ENCODE measurements at regions not wholly inside any gene's neighbourhood (a gene's known extent, or its start where the extent isn't known, plus 50 kb on each side); places are given as distances from the start of the nearest gene placed in this dataset.

DNA sequence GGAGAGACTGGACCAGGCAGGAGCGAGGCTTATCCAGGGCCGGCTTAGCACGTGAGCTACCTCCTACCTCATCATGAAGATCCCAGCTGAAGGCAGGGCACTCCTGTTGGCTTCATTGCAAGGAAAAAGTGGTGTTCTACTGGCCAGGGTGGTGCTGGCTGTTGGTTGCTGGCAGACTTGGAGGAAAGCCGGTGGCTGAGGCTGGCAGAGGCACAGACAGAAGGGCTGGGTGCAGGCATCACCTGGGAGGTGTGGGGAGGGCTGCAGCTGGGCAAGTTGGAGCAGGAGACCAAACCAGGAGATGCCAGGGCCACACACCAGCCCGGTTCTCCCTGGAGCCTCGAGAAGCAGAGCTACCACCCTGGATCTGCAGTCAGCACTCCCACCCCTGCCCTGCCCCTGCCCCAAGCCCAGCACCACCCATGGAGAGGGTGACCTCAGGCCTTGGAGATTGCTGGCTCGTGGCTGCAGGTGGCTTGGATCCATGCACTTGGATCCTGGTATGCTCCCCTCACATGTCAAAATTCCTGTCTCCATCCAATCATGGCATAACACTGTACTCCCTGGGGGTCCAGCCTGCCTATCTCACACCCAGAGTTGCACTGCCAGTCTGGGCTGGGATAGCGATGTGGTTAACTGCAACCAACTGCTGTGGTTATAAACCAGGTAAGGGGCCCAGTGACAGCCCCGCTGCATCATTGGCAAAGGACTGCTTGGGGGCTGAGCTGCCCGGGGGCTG, 49.7 kb downstream of the GLI2 start:
- intact Hi-C loops (cut with micrococcal nuclease): no loop called here

GRCh38 chr2:120786038-120786960, 50.6 kb downstream of the GLI2 start:
- intact Hi-C loops (cut with micrococcal nuclease): no loop called here

DNA sequence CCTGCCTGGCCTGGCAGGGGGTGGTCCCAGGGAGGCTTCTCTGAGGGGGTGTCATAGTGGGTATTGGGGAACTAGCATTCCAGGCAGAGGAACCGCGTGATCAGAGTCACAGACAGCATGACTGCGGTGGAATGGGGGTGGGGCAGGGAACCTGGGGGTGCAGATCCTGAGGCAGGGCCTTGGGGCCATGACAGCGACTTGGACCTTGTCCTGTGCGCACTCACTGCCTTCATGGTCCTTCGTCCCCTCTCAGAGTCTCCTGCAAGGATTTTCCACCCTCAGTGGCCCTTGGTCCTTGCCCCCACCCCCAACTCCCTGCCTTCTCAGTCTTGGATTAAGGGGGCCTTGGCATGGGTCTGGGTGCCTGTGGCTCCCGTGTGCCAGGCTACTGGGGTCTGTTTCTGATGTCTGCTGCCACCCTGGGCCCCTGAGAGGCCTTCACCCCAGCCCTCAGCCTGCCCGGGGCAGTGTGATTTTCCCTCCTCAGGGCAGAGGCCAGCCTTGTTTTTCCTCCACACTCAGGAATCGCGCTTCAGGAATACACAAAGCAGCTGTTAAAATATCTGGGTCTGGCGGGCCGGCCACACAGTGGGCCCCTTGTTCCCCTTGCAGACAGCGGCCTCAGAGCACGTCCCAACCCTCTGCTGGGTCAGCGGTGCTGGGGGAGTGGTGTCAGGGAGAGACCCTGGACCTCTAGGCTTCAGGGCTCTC, 51.6 kb downstream of the GLI2 start:
- intact Hi-C loops (cut with micrococcal nuclease): no loop called here

DNA sequence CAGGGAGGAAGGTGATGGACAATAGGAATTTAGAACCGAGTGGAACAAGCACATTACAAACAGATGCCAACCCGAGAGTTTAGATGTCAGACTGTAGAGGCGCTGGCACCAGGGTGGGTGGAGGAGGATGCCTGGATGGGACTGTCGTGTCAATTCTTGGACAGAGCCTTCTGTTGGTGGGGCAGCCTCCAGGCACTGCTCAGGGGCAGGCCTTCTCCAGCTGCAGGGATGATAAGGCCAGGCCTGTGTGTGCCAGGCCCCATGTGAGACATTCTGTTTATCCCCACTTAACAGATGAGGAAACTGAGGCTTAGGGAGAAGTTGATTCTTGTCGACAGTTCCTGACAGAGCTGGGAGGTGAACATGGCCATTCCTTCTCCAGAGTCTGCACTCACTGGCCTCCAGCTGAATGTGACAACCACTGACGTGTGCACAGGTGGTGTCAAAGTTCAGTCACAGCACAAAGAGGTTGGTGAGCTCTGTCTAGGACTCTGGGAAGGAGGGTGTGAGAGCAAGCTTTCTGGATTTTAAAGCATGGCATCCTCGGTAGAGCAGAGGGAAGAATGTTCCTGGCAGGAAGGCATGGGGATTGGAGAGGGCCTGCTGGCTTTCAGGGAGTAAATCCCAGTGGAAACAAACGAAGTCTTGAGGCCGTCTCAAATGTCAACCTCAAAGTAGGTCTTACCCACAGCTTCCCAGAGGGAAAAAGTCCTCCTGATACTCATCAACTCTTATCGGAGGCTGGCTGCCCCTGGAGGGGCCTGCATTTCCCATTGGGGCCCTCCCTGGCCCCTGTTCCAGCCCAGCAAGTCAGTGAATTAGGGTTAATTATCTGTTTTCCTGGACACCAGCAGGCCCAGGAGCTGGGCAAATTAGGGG, 52.4 kb downstream of the GLI2 start:
- intact Hi-C loops (cut with micrococcal nuclease): no loop called here

DNA sequence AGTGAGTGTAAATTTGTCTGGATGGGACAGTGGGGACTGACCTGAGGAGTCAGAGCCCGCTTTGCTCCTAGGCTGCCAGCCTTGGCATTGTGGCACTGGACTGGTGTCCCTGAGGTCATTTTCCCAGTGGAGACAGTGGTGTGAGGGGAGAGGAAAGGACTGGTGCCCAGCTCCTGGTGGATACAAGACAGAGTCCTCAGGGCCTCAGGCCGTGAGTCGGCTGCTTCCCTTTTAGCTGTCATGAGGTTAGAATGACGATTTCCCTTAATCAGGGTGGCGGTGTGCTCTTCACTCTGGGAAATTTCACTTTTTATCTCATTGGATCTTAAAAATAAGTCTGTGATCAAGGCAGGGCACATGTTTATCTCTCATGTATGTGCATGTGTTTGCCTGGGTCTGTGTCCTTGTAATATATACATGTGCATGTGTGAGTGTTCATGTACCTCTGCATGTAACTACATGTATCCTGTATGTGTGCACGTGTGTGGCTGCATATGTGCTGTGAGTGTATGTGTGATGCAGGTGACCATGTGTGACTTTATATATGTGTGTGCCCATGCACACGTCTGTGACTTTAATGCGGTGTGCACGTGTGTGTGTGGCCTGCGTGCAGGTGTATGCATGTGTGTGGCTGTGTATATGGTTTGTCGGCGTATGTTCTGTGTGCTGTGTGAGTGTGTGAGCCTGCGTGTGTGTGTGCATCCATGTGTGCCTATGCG, 55.7 kb downstream of the GLI2 start:
- intact Hi-C loops (cut with micrococcal nuclease): no loop called here

DNA sequence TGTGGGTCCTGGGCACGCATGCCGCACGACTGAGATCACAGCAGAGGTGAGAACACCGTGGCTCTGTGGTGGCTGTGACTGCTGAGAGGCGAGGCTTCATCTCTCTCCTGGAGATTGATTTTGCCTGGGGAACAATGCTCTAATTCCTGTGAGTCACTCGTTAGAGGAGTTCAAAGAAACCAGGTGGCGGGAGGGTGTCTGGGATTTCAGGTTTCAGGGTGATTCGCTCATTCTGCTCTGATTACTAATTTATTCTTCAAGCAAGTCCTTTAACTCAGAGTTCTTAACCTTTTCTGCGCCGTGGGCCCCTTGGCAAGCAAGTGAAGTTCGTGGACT, 56.3 kb downstream of the GLI2 start:
- intact Hi-C loops (cut with micrococcal nuclease): no loop called here

DNA sequence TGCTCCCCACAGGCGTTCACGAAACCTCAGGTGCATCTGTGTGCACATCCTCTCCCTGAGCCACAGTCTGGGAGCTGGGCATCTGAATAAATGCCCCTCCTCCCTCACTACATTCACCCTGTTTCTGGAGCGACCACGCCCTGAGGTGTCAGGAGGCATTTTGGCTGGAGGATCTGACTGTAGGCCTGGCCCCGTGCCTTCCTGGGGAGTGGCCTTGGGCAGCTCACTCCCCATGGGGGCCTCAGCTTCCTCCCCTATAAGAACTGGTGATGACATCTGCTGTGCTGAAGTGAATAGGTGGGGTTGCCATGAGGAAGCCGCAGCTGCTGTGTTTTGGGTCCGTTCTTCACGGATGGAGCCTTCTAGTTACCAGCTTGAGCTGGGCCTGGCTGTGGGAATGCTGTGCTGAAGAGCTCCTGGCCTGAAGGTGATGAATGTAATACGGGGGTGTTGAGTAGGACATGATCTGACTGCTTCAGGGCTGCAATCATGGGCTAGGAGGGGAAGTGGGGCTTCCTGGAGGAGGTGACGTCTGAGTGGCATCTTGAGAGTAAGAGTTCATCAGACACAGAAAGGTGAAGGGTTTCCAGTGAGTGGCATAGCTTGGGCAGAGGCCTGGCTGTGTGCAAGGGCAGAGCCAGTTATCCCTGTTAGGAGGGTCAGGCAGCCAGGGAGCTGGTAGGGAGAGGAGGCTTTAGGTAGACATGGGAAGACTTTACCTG, 58.2 kb downstream of the GLI2 start:
- intact Hi-C loops (cut with micrococcal nuclease): no loop called here

DNA sequence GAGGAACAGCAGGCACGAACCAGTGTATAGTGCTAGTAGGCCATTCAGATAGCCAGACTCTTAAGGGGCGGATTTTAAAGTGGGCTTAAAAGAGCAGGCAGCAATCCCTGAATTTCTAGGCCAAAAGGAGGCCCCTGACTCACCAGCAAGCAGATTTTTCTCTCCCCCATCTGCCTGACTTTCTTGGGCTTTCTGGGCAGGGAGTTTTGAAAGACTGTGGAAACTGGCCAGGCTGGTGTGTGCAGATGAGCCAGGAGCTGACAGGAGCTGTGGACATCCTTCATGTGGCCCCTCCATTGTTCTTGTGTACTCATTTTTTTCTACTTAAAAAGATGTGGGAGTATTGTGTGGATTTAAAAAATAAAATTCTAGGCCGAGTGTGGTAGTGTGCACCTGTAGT, 59.0 kb downstream of the GLI2 start:
- intact Hi-C loops (cut with micrococcal nuclease): no loop called here

DNA sequence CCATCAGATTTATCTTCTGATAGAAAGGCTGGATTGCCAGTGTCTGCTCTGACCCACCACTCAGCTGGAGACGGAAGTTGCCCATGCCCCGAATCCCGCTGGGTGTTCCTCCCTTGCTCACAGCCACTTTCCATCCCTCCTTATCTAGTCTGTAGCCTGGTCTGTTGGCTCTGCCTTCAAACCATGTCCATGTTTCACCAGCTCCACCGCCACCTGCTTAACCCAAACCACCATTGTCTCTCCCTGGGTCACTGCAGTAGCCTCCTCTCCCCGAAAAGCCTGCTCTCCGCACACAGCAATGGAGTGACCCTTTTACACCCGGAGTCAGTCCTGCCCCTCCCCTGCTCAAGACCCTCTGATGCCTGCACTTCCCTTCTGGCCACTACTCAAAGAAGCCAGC, 60.4 kb downstream of the GLI2 start:
- intact Hi-C loops (cut with micrococcal nuclease): no loop called here

DNA sequence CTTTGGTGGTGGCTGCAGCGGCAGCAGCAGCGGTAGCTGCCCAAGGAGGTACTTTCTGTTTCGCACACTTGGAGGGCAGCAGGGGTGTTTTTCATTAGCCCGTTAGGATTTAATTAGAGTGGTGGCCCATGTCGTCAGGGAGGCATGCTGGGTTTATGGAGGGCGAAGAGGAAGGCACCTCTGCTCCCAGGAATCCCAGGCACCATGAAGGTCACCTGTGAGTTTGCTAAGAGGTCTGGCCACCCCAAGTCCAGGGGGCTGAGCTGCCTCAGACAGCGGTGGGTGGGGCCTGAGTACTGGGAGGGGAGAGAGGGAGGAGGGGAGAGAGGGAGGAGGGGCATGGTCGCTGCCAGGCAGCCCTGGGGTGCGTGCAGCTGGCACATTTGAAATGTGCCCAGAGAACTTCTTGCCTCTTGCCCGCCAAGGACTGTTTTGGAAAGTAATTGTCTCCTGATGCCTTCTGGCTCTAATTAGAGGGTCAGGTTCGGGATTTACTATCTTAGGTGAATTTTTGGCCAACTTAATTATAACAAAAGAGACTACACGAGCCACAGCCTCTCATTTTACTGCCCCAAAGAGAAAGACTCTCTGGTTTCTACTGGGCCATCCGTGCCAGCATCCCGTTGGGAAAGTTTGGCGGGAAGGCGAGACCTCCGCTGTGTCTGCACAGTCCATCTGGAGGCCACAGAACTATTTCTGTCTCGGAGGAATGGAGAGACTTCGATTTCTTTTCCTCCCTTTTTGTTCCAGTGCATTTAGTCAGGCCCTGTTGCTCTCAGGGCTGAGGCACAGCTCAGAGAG, 62.0 kb downstream of the GLI2 start:
- intact Hi-C loops (cut with micrococcal nuclease): no loop called here

GRCh38 chr2:120798567-120799247, 63.0 kb downstream of the GLI2 start:
- intact Hi-C loops (cut with micrococcal nuclease): no loop called here

DNA sequence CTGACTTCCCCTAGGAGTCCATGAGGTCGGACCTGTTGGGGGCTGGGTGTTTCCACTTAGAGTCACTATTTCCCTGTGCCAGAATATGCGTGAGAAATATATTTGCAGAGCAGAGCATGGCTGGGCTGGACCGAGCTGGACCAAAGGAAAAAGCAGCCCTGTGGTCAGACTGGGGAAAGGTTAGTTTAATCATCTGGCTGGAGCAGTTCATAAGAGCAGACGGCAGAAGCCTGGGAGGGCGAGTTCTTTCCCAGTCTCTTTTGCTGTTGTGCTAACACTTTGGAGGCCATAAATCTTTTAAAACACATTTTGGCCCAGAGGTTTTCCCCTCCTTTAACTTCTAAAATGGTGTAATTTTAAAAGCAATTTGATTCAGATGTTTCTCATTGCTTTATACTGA, 66.5 kb downstream of the GLI2 start:
- intact Hi-C loops (cut with micrococcal nuclease): no loop called here

DNA sequence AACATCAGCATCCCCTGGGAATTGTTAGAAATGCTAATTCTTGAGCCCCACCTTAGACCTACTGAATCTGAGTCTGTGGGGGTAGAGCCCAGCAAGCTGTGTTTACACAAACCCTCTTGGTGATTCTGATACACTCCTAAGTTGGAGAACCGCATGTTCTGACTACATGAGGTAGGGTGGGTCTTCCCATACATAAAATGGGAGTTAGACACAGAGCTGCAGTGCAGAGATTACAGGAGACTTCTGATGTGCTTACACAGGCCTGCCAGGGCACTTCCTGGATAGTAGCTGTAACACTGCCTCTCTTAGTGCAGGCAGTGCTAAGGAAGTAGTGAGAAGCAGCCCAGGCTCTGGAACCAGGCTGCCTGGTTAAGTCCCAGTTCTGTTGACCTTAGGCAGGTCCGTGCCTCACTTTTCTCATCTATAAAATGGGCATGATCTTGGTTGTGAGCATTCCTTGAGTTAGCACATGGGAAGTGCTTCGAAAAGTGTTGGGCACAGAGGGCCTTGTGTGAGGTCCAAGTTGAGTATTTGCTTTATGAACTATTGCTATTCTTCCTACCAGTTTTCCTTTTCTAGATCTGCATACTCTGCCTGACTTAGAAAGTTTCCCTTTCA, 67.3 kb downstream of the GLI2 start:
- intact Hi-C loops (cut with micrococcal nuclease): no loop called here

GRCh38 chr2:120803764-120804335, 68.2 kb downstream of the GLI2 start:
- intact Hi-C loops (cut with micrococcal nuclease): no loop called here

DNA sequence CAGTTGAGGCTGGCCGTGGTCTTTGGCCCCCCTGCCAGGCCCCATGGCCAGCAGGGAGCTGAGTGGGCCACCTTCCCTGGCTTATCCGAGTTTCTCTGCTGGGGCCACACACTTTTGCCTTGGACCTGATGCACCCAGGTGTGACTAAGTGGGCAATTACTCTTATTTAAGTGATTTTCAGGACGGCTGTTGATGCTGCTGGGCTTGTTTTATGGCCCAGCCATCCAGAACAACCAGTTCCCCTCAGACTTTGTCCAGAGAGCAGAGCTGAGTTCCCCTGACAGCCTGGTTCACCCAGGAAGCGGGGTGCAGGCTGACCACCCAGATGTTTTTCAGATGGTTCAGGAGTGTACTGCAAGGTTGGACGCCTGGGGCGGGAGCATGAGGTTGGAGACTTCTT, 68.8 kb downstream of the GLI2 start:
- intact Hi-C loops (cut with micrococcal nuclease): no loop called here

DNA sequence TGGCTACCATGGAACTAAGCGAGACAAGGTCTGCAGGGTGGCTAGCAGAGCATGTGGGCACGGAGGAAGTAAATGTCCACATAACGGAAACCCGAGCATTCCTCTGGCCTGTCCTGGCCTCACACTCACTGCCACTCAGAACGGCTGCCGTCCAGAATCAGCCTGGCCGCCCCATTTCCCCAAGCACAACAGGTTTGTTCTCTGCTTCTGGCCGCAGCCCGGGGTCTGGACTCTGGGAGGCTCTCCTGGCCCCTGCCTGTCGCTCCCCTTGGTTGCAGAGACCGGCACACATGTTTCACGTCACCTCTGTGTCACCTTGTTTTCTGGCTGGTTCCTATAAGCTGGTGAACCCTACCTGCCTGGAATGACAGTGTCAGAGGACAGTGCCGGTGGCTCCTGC, 69.3 kb downstream of the GLI2 start:
- intact Hi-C loops (cut with micrococcal nuclease): no loop called here

- intact Hi-C loops (cut with micrococcal nuclease): no loop called here
Observed at GRCh38 chr2:120805602-120806001, 69.9 kb downstream of the GLI2 start.

- intact Hi-C loops (cut with micrococcal nuclease): no loop called here
Observed at GRCh38 chr2:120807751-120808150, 72.1 kb downstream of the GLI2 start.

Data from T-helper 2 cell treated with Interferon-gamma antibody and Interleukin-4, amounts not matched to agents 100 ng/mL and 5 ng/mL, for 36 hours (primary cell).